GM10266 (cell line): ENCODE measurements at regions not wholly inside any gene's neighbourhood (a gene's known extent, or its start where the extent isn't known, plus 50 kb on each side); places are given as distances from the start of the nearest gene placed in this dataset.

Experiments used
- DNase-seq: peaks from one replicate; pipeline ENCODE4 v3.0.0; 2012; ENCODE audit errors: extremely low spot score
- TF ChIP-seq, protein P1 (sequence below): IDR thresholded peaks from 2 replicates; pipeline ENCODE4 v1.5.1; 2012; ENCODE audit warnings: mild to moderate bottlenecking, low read depth; ENCODE audit not compliant: control insufficient read depth, insufficient read depth; ENCODE audit errors: missing control alignments

DNA sequence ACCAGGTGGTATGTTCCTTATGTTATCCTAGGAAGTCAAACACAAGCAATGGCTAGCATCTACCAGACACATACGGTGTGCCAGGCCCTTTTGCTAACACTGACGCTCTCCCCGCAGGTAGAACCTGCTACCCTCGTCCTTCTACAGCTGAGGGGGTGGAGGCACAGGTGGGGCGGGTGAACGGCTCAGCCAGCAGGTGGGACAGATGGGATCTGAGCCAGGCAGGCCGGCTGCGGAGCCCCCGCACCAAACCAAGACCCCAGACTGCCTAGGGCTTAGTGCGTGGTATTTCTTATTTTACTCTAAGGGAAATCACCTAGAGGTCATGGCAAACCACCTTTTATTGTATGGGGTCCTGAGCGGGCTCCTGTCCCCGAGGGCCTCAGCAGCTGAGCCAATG is 53.9 kb upstream of the PCSK6 start:
- TF ChIP-seq, protein P1, sequence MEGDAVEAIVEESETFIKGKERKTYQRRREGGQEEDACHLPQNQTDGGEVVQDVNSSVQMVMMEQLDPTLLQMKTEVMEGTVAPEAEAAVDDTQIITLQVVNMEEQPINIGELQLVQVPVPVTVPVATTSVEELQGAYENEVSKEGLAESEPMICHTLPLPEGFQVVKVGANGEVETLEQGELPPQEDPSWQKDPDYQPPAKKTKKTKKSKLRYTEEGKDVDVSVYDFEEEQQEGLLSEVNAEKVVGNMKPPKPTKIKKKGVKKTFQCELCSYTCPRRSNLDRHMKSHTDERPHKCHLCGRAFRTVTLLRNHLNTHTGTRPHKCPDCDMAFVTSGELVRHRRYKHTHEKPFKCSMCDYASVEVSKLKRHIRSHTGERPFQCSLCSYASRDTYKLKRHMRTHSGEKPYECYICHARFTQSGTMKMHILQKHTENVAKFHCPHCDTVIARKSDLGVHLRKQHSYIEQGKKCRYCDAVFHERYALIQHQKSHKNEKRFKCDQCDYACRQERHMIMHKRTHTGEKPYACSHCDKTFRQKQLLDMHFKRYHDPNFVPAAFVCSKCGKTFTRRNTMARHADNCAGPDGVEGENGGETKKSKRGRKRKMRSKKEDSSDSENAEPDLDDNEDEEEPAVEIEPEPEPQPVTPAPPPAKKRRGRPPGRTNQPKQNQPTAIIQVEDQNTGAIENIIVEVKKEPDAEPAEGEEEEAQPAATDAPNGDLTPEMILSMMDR = no peak
- no peak for DNase-seq

DNA sequence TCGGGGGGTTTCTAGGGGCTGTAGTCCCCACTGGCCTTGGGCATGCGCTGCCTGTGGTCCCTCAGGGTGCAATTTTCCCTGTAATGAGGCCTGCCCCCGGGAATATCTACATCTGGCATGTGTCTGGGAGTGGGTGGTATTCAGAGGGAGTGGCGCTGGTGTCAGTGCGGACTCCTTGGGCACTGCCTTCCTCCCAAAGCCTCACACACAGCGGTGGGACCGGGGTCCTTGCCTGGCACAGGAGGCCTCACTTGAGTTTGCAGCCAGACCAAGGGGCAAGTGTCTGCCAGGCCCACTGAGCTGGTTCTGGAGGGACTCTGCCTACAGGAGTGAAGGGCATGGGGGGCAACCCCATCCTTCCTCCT is 53.5 kb upstream of the PCSK6 start:
- DNase-seq = no peak
- TF ChIP-seq, protein P1 = no peak

DNA sequence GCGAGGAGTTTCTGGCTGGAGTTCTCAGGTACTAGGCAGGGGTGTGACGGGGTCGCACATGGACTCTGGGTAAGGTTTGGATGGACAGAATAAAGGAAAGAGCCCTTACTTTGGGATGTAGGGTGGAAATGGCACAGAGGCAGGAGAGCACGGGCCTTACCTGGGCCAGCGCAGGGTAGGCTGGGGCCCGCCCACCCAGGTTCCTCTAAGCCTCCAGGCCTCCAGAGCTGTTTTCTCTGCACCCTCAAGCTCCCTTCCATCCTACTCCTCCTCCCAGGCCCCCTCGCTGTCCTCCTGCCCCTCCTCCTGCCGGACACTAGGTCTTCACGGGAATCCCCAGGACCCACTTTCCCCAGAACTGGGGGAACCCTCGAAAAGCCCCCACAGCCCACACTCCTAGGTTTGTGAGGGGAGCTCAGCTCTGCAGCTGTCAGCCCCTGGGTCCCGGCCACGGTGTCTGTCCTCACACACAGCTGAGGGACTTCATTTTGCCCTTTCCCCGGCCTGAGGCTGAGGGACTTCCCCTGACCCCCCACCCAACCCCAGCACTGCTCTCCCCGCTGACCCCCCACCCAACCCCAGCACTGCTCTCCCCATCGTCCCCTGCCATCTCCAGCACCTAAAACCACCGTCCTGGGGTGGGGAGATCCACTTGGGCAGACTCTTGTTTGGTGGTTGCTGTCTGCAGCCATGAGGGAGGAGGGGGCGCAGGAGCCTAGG is 53.0 kb upstream of the PCSK6 start:
- TF ChIP-seq, protein P1 = no peak
- DNase-seq = peak; percentile 32

DNA sequence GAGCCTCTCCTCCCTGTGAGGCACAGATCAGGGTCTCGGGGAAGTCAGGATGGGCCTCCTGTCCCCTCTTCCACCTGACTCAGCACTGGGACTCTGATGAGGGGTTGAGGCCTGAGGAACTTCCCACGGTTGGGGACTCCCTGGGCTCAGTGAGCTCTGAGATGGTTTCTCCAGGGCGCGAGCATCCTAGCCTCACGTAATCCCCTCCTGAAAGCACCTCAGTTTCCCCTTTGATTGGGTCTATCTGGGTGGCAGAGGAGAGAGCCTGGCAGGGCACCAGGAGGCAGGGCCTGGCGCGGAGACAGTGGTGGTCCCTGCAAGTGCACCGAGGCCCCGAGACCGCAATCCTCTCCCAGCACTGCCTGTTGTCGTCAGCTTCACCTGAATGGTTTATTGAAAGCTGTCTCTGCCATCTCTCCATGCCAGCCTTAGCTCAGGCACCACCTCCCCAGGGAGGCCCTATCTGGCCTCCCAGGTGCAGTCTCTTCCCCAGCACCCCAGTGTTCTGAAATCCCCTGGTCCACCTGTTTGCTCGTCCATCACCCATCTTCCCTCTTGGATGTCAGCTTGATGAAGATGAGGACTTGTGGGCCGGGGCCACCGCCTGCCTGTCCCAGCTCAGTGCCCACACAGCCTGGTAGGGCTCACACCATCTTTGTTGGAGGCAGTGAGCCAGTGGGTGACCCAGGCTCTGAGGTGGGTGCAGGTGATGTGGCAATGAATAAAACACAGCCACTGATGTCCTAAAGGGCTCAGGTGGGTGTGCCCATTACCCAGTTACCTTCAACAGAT is 52.2 kb upstream of the PCSK6 start:
- no peak for DNase-seq
- TF ChIP-seq, protein P1 = no peak

DNA sequence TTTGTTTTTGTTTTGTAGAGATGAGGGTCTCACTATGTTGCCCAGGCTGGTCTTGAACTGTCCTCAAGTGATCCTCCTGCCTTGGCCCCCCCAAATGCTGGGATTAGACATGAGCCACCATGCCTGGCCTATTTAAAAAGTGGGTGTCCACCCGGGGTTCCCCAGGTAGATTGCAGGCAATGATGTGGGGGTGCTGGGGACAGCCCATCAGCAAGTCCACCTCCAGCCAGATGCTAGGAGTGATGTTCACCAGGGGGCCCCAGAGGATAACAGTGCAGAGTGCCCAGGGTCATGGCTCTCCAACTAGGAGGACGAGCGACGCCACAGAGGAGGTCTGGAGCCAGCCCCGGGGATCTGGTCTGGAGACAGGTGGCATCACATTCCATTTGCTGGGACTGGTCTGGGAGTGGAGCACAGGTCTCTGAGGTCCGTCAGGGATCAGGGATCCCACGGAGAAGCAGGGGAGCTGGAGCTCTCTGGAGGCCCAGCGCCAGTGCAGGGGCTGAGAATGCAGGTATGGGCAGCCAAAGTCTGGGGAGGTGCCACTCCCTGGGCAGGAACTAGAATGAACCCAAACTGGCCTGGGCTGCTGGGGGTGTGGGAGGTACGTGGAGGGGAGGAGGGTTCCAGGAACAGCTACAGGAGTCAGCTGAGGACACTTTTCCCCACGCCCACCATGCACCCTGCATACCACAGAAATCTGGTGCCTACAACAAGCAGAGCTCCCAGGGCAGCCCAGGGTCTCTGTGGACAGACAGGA is 51.2 kb upstream of the PCSK6 start:
- DNase-seq = peak; percentile 44
- TF ChIP-seq, protein P1 = peak; percentile 20

DNA sequence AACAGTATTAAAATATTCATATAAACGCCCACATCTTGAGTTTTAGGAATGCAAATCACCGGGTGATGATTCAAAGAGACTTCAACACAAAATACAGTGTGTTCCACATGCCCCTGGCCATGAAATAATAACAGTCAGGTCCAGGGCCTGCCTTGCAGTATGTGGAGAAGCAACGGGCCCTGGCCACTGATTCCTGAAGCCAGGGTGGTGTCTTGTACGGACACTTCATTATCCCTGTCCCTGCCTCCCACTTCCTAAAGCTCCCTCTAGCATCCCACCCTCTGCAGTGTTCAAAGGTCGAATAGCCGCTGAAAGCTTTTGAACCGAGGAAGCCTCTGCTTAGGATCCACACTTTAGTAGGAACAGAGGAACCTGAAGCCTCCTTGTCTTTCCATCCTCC is 50.4 kb upstream of the PCSK6 start:
- DNase-seq = no peak
- TF ChIP-seq, protein P1 = no peak
